ENCODE measurements at regions not wholly inside any gene's neighbourhood (a gene's known extent, or its start where the extent isn't known, plus 50 kb on each side); places are given as distances from the start of the nearest gene placed in this dataset.

GRCh38 chr18:71352618-71353017, 1063.8 kb downstream of the SOCS6 start (continued):
- TF ChIP-seq CTCF (IDR thresholded peaks at IDR 0.05 in 2 of 3, conservative IDR thresholded peaks at IDR 0.05 in 1 of 3; ENCODE audit: borderline replicate concordance in 1 of 3, insufficient read depth in 1 of 3, low read depth in 2 of 3, low read length in 2 of 3): no peak

- Histone ChIP-seq H3K9me2 (ENCODE audit: insufficient read depth) (no peaks in the 10 kb centered on the region), H3K4me1 (ENCODE audit: control insufficient read depth in 1 of 2, insufficient read depth in 2 of 2, low read length in 2 of 2) (no peaks in the 10 kb centered on the region), H3K4me2 (ENCODE audit: low read length) (no peak overlapping the region), H3K4me3 (replicated peaks in 1 of 2; ENCODE audit: low read depth in 1 of 2, low read length in 2 of 2) (no peak overlapping the region), H4K20me1 (ENCODE audit: insufficient read depth) (no peaks in the 10 kb centered on the region; the same call in 1 of the 2 replicates), H3K9me3 (ENCODE audit: control insufficient read depth in 1 of 2, insufficient read depth in 1 of 2, low read depth in 1 of 2, low read length in 2 of 2) (peaks cover 3 to 10% of the 10 kb centered on the region in 2 experiments; a peak in 2 of 4 replicates), H2AFZ (ENCODE audit: low read depth, low read length, poor library complexity, severe bottlenecking) (no peak overlapping the region), H3K79me2 (ENCODE audit: insufficient read depth, low read length) (no peaks in the 10 kb centered on the region), H3K9ac (ENCODE audit: low read length) (no peak overlapping the region), H3K27ac (ENCODE audit: low read depth, low read length) (no peak overlapping the region), H3K27me3 (ENCODE audit: insufficient read depth, low read length) (no peaks in the 10 kb centered on the region), H3K36me3 (ENCODE audit: control insufficient read depth in 1 of 2, insufficient read depth in 2 of 2, low read length in 2 of 2) (no peaks in the 10 kb centered on the region)
- ATAC-seq: no peak
- ChIA-PET RAD21 (ENCODE audit: low non-redundant PET in 1 of 2, low total read pairs in 2 of 2, uncharacterized antibody in 2 of 2, unreplicated experiment in 2 of 2) (no interaction called here), POLR2A (no interaction called here), CTCF (no interaction called here)
- no peak for DNase-seq (ENCODE audit: low read depth, low spot score)
- no TSS peak for BruUV-seq (replicated peaks)
- intact Hi-C loops (cut with micrococcal nuclease): no loop called here
- TF ChIP-seq SP1 (IDR thresholded peaks at IDR 0.05; ENCODE audit: low read depth) (no peak), EZH2phosphoT487 (IDR thresholded peaks at IDR 0.05; ENCODE audit: borderline replicate concordance) (no peak), YY1 (IDR thresholded peaks at IDR 0.05; ENCODE audit: extremely low read depth, insufficient replicate concordance, low read depth, low read length) (no peak), FOSL1 (IDR thresholded peaks at IDR 0.05; ENCODE audit: low read depth) (no peak), ZNF274 (IDR thresholded peaks at IDR 0.05; ENCODE audit: low read depth, low read length) (no peak), SRF (IDR thresholded peaks at IDR 0.05; ENCODE audit: low read depth) (no peak), ZFX (IDR thresholded peaks at IDR 0.05) (no peak), ATF3 (IDR thresholded peaks at IDR 0.05) (no peak), MAX (IDR thresholded peaks at IDR 0.05) (no peak), ELF1 (IDR thresholded peaks at IDR 0.05; ENCODE audit: borderline replicate concordance, low read depth) (no peak), JUND (IDR thresholded peaks at IDR 0.05) (no peak), ZBTB33 (IDR thresholded peaks at IDR 0.05; ENCODE audit: extremely low read depth, insufficient replicate concordance, low read length) (no peak), RAD21 (IDR thresholded peaks at IDR 0.05; ENCODE audit: low read depth) (no peak), SIN3A (IDR thresholded peaks at IDR 0.05; ENCODE audit: low read depth) (no peak), POLR2A (IDR thresholded peaks at IDR 0.05; ENCODE audit: borderline replicate concordance, extremely low read depth, insufficient read depth, insufficient read length) (no peak), CTCF (IDR thresholded peaks at IDR 0.05 in 2 of 3, conservative IDR thresholded peaks at IDR 0.05 in 1 of 3; ENCODE audit: borderline replicate concordance in 1 of 3, insufficient read depth in 1 of 3, low read depth in 2 of 3, low read length in 2 of 3) (no peak), EZH2 (IDR thresholded peaks at IDR 0.05) (no peak), TCF7L2 (IDR thresholded peaks at IDR 0.05; ENCODE audit: borderline replicate concordance, extremely low read depth, insufficient read depth, insufficient read length) (no peak)
Observed at GRCh38 chr18:71336576-71337210, 1047.8 kb downstream of the SOCS6 start.

Data from HCT116 (cell line).